ENCODE measurements at regions not wholly inside any gene's neighbourhood (a gene's known extent, or its start where the extent isn't known, plus 50 kb on each side); places are given as distances from the start of the nearest gene placed in this dataset.

GRCh38 chr13:84377106-84377505 is 494.8 kb upstream of the SLITRK1 start:
- Histone ChIP-seq H3K27ac (ENCODE audit: low read depth, low read length) (no peak overlapping the region), H3K79me2 (ENCODE audit: control insufficient read depth, low read length) (no peaks in the 10 kb centered on the region), H3F3A (ENCODE audit: control insufficient read depth, insufficient read depth) (no peaks in the 10 kb centered on the region), H3K4me1 (ENCODE audit: control insufficient read depth, low read length) (no peaks in the 10 kb centered on the region), H3K4me3 (ENCODE audit: low read length) (no peak overlapping the region), H3K9me2 (replicated peaks; ENCODE audit: control insufficient read depth, low read length) (no peaks in the 10 kb centered on the region), H3K4me2 (ENCODE audit: low read length) (no peak overlapping the region), H3K27me3 (ENCODE audit: control insufficient read depth, low read length) (no peaks in the 10 kb centered on the region), H3K9me3 (ENCODE audit: control insufficient read depth, insufficient read depth, low read length) (no peaks in the 10 kb centered on the region), H4K20me1 (ENCODE audit: control insufficient read depth, insufficient read depth, low read depth, low read length) (no peaks in the 10 kb centered on the region), H3K36me3 (ENCODE audit: control insufficient read depth, low read length) (no peaks in the 10 kb centered on the region)
- TF ChIP-seq CTCF (IDR thresholded peaks at IDR 0.05; ENCODE audit: low read depth, low read length, poor library complexity, severe bottlenecking): no peak
- TF ChIP-seq EZH2phosphoT487 (IDR thresholded peaks at IDR 0.05; ENCODE audit: borderline replicate concordance, low read length): no peak

- H3K79me2 ChIP-seq (ENCODE audit: control insufficient read depth, low read length): no peaks in the 10 kb centered on the region
- H3K36me3 ChIP-seq (ENCODE audit: control insufficient read depth, low read length): no peaks in the 10 kb centered on the region
- no peaks in the 10 kb centered on the region for H3K4me1 ChIP-seq (ENCODE audit: control insufficient read depth, low read length)
- no peaks in the 10 kb centered on the region for H3K27me3 ChIP-seq (ENCODE audit: control insufficient read depth, low read length)
- H4K20me1 ChIP-seq (ENCODE audit: control insufficient read depth, insufficient read depth, low read depth, low read length): no peaks in the 10 kb centered on the region
- H3K9me2 ChIP-seq (replicated peaks; ENCODE audit: control insufficient read depth, low read length): no peaks in the 10 kb centered on the region
- H3K9me3 ChIP-seq (ENCODE audit: control insufficient read depth, insufficient read depth, low read length): no peaks in the 10 kb centered on the region
- no peaks in the 10 kb centered on the region for H3F3A ChIP-seq (ENCODE audit: control insufficient read depth, insufficient read depth)
- no peak overlapping the region for H3K4me3 ChIP-seq (ENCODE audit: low read length)
- no peak overlapping the region for H3K4me2 ChIP-seq (ENCODE audit: low read length)
- no peak overlapping the region for H3K27ac ChIP-seq (ENCODE audit: low read depth, low read length)
- no peak for TF ChIP-seq CTCF (IDR thresholded peaks at IDR 0.05; ENCODE audit: low read depth, low read length, poor library complexity, severe bottlenecking)
- no peak for TF ChIP-seq EZH2phosphoT487 (IDR thresholded peaks at IDR 0.05; ENCODE audit: borderline replicate concordance, low read length)
These were observed 484.2 kb upstream of the SLITRK1 start for GRCh38 chr13:84366506-84366905.

- TF ChIP-seq EZH2phosphoT487 (IDR thresholded peaks at IDR 0.05; ENCODE audit: borderline replicate concordance, low read length): no peak
These were observed 480.5 kb upstream of the SLITRK1 start for GRCh38 chr13:84362777-84363176.

GRCh38 chr13:84360822-84361221 is 478.5 kb upstream of the SLITRK1 start:
- no peaks in the 10 kb centered on the region for H3K27me3 ChIP-seq (ENCODE audit: control insufficient read depth, low read length)
- no peaks in the 10 kb centered on the region for H3K9me2 ChIP-seq (replicated peaks; ENCODE audit: control insufficient read depth, low read length)
- no peaks in the 10 kb centered on the region for H3F3A ChIP-seq (ENCODE audit: control insufficient read depth, insufficient read depth)
- no peaks in the 10 kb centered on the region for H3K9me3 ChIP-seq (ENCODE audit: control insufficient read depth, insufficient read depth, low read length)
- H3K79me2 ChIP-seq (ENCODE audit: control insufficient read depth, low read length): no peaks in the 10 kb centered on the region
- no peaks in the 10 kb centered on the region for H4K20me1 ChIP-seq (ENCODE audit: control insufficient read depth, insufficient read depth, low read depth, low read length)
- no peaks in the 10 kb centered on the region for H3K4me1 ChIP-seq (ENCODE audit: control insufficient read depth, low read length)
- H3K4me3 ChIP-seq (ENCODE audit: low read length): no peak overlapping the region
- no peak overlapping the region for H3K4me2 ChIP-seq (ENCODE audit: low read length)
- no peak for TF ChIP-seq EZH2phosphoT487 (IDR thresholded peaks at IDR 0.05; ENCODE audit: borderline replicate concordance, low read length)
- no peak for TF ChIP-seq CTCF (IDR thresholded peaks at IDR 0.05; ENCODE audit: low read depth, low read length, poor library complexity, severe bottlenecking)
- H3K36me3 ChIP-seq (ENCODE audit: control insufficient read depth, low read length): no peaks in the 10 kb centered on the region
- H3K27ac ChIP-seq (ENCODE audit: low read depth, low read length): no peak overlapping the region

More at GRCh38 chr13:84362777-84363176, 480.5 kb upstream of the SLITRK1 start:
- Histone ChIP-seq H3K4me3 (ENCODE audit: low read length) (no peak overlapping the region), H3K4me2 (ENCODE audit: low read length) (no peak overlapping the region), H3K27ac (ENCODE audit: low read depth, low read length) (no peak overlapping the region), H3K9me3 (ENCODE audit: control insufficient read depth, insufficient read depth, low read length) (no peaks in the 10 kb centered on the region), H3K36me3 (ENCODE audit: control insufficient read depth, low read length) (no peaks in the 10 kb centered on the region), H3K4me1 (ENCODE audit: control insufficient read depth, low read length) (no peaks in the 10 kb centered on the region), H4K20me1 (ENCODE audit: control insufficient read depth, insufficient read depth, low read depth, low read length) (no peaks in the 10 kb centered on the region), H3F3A (ENCODE audit: control insufficient read depth, insufficient read depth) (no peaks in the 10 kb centered on the region), H3K27me3 (ENCODE audit: control insufficient read depth, low read length) (no peaks in the 10 kb centered on the region), H3K9me2 (replicated peaks; ENCODE audit: control insufficient read depth, low read length) (no peaks in the 10 kb centered on the region), H3K79me2 (ENCODE audit: control insufficient read depth, low read length) (no peaks in the 10 kb centered on the region)

All from DOHH2 (cell line).